Uterus (tissue), 3 donors: ENCODE measurements at regions not wholly inside any gene's neighbourhood (a gene's known extent, or its start where the extent isn't known, plus 50 kb on each side); places are given as distances from the start of the nearest gene placed in this dataset.

ENCODE experiments used
- DNase-seq, 2 donors: peaks; one replicate each; pipeline ENCODE4 v3.0.0-alpha.2; 2019 to 2020
- H3K27ac ChIP-seq, 2 donors: fragments of 200-600 bp; sonication (generic); 1 replicate in 1 of 2; 2 replicates in 1 of 2; pipeline ENCODE4 v1.5.1; 2016 to 2018
- H3K27me3 ChIP-seq, 2 donors: fragments of 200-600 bp; sonication (generic); one replicate each; pipeline ENCODE4 v1.5.1; 2018 to 2019; ENCODE audit warnings: control low read depth in 1 of 2
- H3K36me3 ChIP-seq, 2 donors: fragments of 200-600 bp; sonication (generic); one replicate each; pipeline ENCODE4 v1.5.1; 2019; ENCODE audit warnings: control low read depth in 1 of 2
- H3K4me1 ChIP-seq, 2 donors: fragments of 200-600 bp; sonication (generic); one replicate each; pipeline ENCODE4 v1.5.1; 2018 to 2019; ENCODE audit warnings: control low read depth in 1 of 2
- H3K4me3 ChIP-seq, 2 donors: fragments of 200-600 bp; sonication (generic); 1 replicate in 1 of 2; 2 replicates in 1 of 2; pipeline ENCODE4 v1.5.1; 2018 to 2019; ENCODE audit warnings: mild to moderate bottlenecking in 1 of 2
- H3K9me3 ChIP-seq, 2 donors: fragments of 200-600 bp; sonication (generic); one replicate each; pipeline ENCODE4 v1.5.1; 2019; ENCODE audit warnings: control low read depth in 1 of 2
- POLR2A ChIP-seq, 2 donors: fragments of 450-650 bp; IDR thresholded peaks; one replicate each; pipeline ENCODE4 v1.6.1; 2016; ENCODE audit warnings: antibody characterized with exemption in 2 of 2, mild to moderate bottlenecking in 1 of 2, moderate library complexity in 1 of 2
- intact Hi-C: fragments of 100-400 bp; cut with DNase I; formaldehyde crosslinking; loops from one replicate; pipeline ENCODE4 v1.15.1; 2023; ENCODE audit warnings: low total_unique reads
- TF ChIP-seq, protein P1 (sequence below), 4 experiments: fragments of 200-600 bp in 2 of 4; fragments of 450-650 bp in 2 of 4; sonication (generic) in 2 of 4; IDR thresholded peaks; one replicate each; pipeline ENCODE4 v1.5.1; 2016 to 2019; ENCODE audit warnings: antibody characterized with exemption in 4 of 4, mild to moderate bottlenecking in 2 of 4, moderate library complexity in 1 of 4
- donor health status: DM: yes; HTN: yes; CAD: no.

DNA sequence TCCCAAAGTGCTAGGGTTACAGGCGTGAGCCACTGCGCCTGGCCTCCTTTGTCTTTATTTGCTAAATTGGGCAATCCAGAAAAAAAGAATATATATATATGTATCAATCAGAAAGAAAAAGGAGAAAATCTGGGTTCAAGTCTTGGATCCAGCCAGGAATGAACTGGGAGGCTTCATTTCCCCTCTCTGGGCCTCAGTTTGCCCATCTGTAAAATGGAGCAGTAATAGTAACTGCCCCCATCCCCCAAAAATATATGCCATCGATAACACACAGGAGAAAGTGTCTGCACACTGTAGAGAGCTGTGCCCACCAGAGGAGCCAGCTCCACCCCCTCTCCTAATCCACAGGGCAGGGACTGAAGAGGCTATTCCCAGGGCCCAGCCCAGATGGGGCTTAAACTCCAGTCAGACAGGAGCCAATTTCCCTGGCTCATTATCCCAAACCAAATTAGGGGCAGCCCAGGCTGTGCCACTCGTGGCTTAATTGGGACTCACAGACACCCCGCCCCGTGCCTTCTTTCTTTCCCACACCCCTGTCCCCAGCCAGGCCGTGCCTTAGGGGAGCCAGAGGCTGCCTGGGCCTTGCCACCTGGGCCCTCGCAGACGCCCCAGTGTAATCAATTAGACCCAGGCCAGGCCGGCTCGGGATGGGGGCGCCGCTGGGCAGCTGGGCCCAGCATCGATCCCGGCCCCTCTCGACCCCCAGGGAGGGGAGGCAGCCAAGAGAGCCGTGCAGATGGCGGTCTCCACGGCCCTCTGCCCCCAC is 171.5 kb downstream of the MN1 start:
- intact Hi-C loops: no loop called here
- Histone ChIP-seq H3K4me3 (no peak overlapping the region), H3K27ac (no peak overlapping the region), H3K4me1 (no peaks in the 10 kb centered on the region), H3K36me3 (no peaks in the 10 kb centered on the region), H3K9me3 (no peaks in the 10 kb centered on the region), H3K27me3 (no peaks in the 10 kb centered on the region)
- no peak for DNase-seq
- TF ChIP-seq, protein P1, sequence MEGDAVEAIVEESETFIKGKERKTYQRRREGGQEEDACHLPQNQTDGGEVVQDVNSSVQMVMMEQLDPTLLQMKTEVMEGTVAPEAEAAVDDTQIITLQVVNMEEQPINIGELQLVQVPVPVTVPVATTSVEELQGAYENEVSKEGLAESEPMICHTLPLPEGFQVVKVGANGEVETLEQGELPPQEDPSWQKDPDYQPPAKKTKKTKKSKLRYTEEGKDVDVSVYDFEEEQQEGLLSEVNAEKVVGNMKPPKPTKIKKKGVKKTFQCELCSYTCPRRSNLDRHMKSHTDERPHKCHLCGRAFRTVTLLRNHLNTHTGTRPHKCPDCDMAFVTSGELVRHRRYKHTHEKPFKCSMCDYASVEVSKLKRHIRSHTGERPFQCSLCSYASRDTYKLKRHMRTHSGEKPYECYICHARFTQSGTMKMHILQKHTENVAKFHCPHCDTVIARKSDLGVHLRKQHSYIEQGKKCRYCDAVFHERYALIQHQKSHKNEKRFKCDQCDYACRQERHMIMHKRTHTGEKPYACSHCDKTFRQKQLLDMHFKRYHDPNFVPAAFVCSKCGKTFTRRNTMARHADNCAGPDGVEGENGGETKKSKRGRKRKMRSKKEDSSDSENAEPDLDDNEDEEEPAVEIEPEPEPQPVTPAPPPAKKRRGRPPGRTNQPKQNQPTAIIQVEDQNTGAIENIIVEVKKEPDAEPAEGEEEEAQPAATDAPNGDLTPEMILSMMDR (IDR thresholded peaks at IDR 0.05): no peak
- no peak for TF ChIP-seq POLR2A (IDR thresholded peaks at IDR 0.05)

DNA sequence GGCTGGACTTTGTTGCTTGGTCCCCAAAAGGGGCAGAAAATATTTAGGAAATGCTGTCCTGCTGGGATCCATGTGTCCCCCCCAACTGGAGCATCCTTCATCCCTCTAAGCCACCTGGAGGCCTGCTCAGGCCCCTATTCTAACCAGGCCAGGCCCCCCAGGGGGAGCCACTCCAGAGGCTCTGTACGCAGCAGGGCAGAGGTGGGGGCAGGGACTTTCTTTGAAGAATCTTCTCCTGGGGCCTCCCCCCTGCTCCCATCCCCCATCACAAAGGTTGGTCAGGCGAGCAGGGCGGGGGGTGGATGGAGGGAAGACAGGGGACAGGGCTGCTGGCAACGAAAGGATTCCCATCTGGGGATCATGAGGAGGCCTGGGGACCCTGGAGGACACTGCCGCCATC is 170.8 kb downstream of the MN1 start:
- Histone ChIP-seq H3K27ac (no peak overlapping the region), H3K27me3 (no peaks in the 10 kb centered on the region), H3K9me3 (no peaks in the 10 kb centered on the region), H3K4me1 (no peaks in the 10 kb centered on the region), H3K4me3 (no peak overlapping the region), H3K36me3 (no peaks in the 10 kb centered on the region)
- intact Hi-C loops: no loop called here
- no peak for TF ChIP-seq POLR2A (IDR thresholded peaks at IDR 0.05)
- TF ChIP-seq, protein P1 (IDR thresholded peaks at IDR 0.05): no peak
- no peak for DNase-seq

DNA sequence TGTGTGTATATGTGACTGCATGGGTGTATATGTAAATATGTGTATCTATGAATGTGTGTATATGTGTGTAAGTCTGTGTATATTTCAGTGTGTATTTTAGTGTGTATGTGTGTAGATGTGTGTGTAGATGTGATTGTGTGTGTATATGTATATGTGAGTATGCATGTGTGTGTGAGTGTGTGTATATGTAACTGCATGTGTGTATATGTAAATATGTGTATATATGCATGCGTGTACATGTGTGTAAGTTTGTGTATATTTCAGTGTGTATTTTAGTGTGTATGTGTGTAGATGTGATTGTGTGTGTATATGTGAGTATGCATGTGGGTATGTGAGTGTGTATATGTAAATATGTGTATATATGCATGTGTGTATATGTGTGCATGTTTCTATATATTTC is 169.9 kb downstream of the MN1 start:
- Histone ChIP-seq H3K9me3 (no peaks in the 10 kb centered on the region), H3K4me3 (no peak overlapping the region), H3K36me3 (no peaks in the 10 kb centered on the region), H3K27me3 (no peaks in the 10 kb centered on the region), H3K27ac (no peak overlapping the region), H3K4me1 (no peaks in the 10 kb centered on the region)
- DNase-seq: no peak
- intact Hi-C loops: no loop called here
- TF ChIP-seq, protein P1 (IDR thresholded peaks at IDR 0.05): no peak
- TF ChIP-seq POLR2A (IDR thresholded peaks at IDR 0.05): no peak

DNA sequence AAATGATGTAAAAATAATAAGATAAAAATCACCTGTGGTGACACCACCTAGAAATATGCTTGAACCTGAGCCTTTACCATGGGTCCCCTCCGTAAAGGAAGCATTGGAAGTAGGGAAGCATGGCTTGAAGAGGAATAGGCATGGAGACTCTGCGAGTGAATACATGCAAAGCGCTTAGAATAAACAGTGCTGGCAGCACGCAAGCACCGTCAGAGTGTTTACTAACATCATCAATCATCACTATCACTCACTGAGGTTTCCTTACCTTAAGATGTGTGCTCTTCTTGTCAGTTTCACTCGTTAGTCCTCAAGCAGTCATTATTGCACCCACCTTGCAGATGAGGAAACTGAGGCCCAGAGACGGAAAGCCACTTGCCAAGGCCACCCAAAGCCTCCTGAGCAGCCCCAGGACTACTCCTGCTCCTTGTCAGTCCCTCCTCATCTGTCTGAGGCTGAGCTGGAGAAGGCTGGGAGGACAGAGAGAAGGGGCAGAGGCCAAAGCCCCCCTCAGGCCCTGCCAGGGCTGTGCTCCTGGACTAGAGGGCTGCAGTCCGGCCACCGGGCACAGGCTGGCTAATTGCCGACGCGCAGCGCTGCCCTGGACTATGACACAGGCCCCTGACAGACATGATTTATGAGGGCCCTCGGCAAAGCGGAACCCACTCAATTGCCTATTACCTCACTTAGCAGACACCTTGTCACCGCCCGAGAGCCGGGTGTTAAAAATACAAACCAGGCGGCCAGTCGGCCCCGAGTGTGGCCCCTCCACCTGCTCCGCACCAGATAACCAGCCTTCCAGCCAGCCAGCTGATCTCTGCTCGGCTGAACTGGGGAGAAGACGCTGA is 168.9 kb downstream of the MN1 start:
- H3K4me3 ChIP-seq: no peak overlapping the region
- no peaks in the 10 kb centered on the region for H3K9me3 ChIP-seq
- intact Hi-C loops: no loop called here
- H3K36me3 ChIP-seq: no peaks in the 10 kb centered on the region
- no peaks in the 10 kb centered on the region for H3K4me1 ChIP-seq
- H3K27me3 ChIP-seq: no peaks in the 10 kb centered on the region
- no peak overlapping the region for H3K27ac ChIP-seq
- no peak for DNase-seq
- no peak for TF ChIP-seq POLR2A (IDR thresholded peaks at IDR 0.05)
- TF ChIP-seq, protein P1 (IDR thresholded peaks at IDR 0.05): no peak

DNA sequence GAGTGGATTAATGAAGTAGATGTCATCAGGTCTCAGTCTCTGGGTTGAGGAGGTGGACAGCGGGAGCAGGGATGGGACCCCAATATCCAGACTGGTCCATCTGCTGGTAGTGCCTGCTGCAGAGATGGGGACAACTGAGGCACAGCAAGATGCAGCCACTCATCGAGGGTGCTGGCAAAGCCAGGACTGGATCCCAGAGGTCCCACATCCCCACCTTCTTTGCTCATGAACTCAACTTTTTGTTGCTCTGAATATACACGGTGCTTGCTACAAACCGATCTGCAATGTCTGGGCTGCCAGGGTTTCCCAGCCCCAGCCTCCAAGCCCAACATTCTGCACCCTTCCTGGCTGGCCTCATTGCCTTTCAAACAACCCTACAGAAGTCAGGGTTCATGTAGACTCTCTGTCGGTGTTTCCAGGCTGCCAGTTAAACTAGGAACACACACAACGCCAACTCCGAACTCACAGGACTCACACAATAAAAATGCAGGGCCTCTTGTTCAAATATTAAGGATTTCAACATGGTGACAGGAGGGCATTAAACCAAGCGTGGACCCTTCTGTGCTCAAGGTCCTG is 168.2 kb downstream of the MN1 start:
- Histone ChIP-seq H3K27me3 (no peaks in the 10 kb centered on the region), H3K4me1 (no peaks in the 10 kb centered on the region), H3K9me3 (no peaks in the 10 kb centered on the region), H3K27ac (no peak overlapping the region), H3K36me3 (no peaks in the 10 kb centered on the region), H3K4me3 (no peak overlapping the region)
- no peak for DNase-seq
- TF ChIP-seq, protein P1 (IDR thresholded peaks at IDR 0.05): no peak
- no peak for TF ChIP-seq POLR2A (IDR thresholded peaks at IDR 0.05)
- intact Hi-C loops: no loop called here
